A673 (cell line): ENCODE measurements at regions not wholly inside any gene's neighbourhood (a gene's known extent, or its start where the extent isn't known, plus 50 kb on each side); places are given as distances from the start of the nearest gene placed in this dataset.

Source experiments
- BruUV-seq: library from RNA; stranded (reverse); fragments of 400-500 nt; replicated peaks from 2 replicates; lab custom pipeline; 2021; lab: Mats Ljungman, UMichigan
- CTCF ChIA-PET: fragments of 300-600 bp; sonication (Branson Sonifier 250); formaldehyde crosslinking; loops from one replicate; lab custom pipeline; 2022; ENCODE audit warnings: antibody characterized with exemption; lab: Charles Lee
- POLR2A ChIA-PET: fragments of 300-600 bp; sonication (Branson Sonifier 250); formaldehyde crosslinking; loops from one replicate; lab custom pipeline; 2022; ENCODE audit warnings: antibody characterized with exemption; ENCODE audit not compliant: low non-redundant PET; lab: Charles Lee
- DNase-seq: peaks from one replicate; pipeline ENCODE4 v3.0.0-alpha.2; 2015; ENCODE audit warnings: low spot score
- H3K27ac ChIP-seq: fragments of 200-600 bp; sonication (generic); 2 replicates; pipeline ENCODE4 v1.5.1; 2016; ENCODE audit warnings: mixed run types, low read depth, mild to moderate bottlenecking, mixed read lengths, antibody characterized with exemption, low read length; ENCODE audit not compliant: poor library complexity, severe bottlenecking
- H3K27me3 ChIP-seq: fragments of 200-600 bp; sonication (generic); replicated peaks from 2 replicates; pipeline ENCODE4 v1.6.1; 2017; ENCODE audit warnings: mixed run types, low read depth, mild to moderate bottlenecking, mixed read lengths, antibody characterized with exemption, low read length; ENCODE audit not compliant: insufficient read depth, poor library complexity
- H3K36me3 ChIP-seq: fragments of 200-600 bp; sonication (generic); 2 replicates; pipeline ENCODE4 v1.6.1; 2016; ENCODE audit warnings: mixed run types, mild to moderate bottlenecking, mixed read lengths, antibody characterized with exemption, low read length; ENCODE audit not compliant: insufficient read depth, poor library complexity, severe bottlenecking
- H3K4me1 ChIP-seq: fragments of 200-600 bp; sonication (generic); 2 replicates; pipeline ENCODE4 v1.6.1; 2017; ENCODE audit warnings: mixed run types, mild to moderate bottlenecking, mixed read lengths, antibody characterized with exemption, low read length; ENCODE audit not compliant: insufficient read depth, poor library complexity, severe bottlenecking
- H3K4me3 ChIP-seq: fragments of 200-600 bp; sonication (generic); 2 replicates; pipeline ENCODE4 v1.5.1; 2016; ENCODE audit warnings: low read depth, mixed run types, mild to moderate bottlenecking, mixed read lengths, low read length; ENCODE audit not compliant: poor library complexity, severe bottlenecking
- H3K9me3 ChIP-seq: fragments of 200-600 bp; sonication (generic); 2 replicates; pipeline ENCODE4 v1.6.1; 2016; ENCODE audit warnings: mixed run types, low read depth, mild to moderate bottlenecking, mixed read lengths, antibody characterized with exemption, low read length; ENCODE audit not compliant: poor library complexity, severe bottlenecking
- CTCF ChIP-seq: fragments of 300-800, 200-600 bp; sonication (generic); conservative IDR thresholded peaks from 2 replicates; pipeline ENCODE4 v1.5.1; 2017; ENCODE audit warnings: low read depth, mild to moderate bottlenecking, antibody characterized with exemption, low read length, moderate library complexity, mixed read lengths
- EZH2 ChIP-seq: fragments of 200-600 bp; sonication (generic); IDR thresholded peaks from 2 replicates; pipeline ENCODE4 v1.6.1; 2017; ENCODE audit warnings: borderline replicate concordance, low read depth, mild to moderate bottlenecking, mixed read lengths, antibody characterized with exemption, low read length; ENCODE audit not compliant: poor library complexity, severe bottlenecking
- intact Hi-C: fragments of 100-400 bp; cut with micrococcal nuclease; formaldehyde crosslinking; loops from one replicate; pipeline ENCODE4 v1.10.0; 2022; ENCODE audit not compliant: unreplicated experiment

- DNase-seq = no peak
- POLR2A ChIA-PET = no interaction called here
- Histone ChIP-seq H3K27ac (no peak overlapping the region), H3K4me3 (no peak overlapping the region), H3K36me3 (no peaks in the 10 kb centered on the region), H3K9me3 (no peaks in the 10 kb centered on the region), H3K27me3 (peaks cover 43% of the 10 kb centered on the region), H3K4me1 (no peaks in the 10 kb centered on the region)
- intact Hi-C loops = no loop called here
- BruUV-seq = no TSS peak
- TF ChIP-seq EZH2 = no peak
- TF ChIP-seq CTCF = no peak
- CTCF ChIA-PET = no interaction called here
Measured at GRCh38 chr12:66863276-66863675, 184.4 kb upstream of the GRIP1 start.

- Histone ChIP-seq H3K4me3 (no peak overlapping the region), H3K27ac (no peak overlapping the region), H3K9me3 (no peaks in the 10 kb centered on the region), H3K36me3 (no peaks in the 10 kb centered on the region), H3K4me1 (no peaks in the 10 kb centered on the region), H3K27me3 (peaks cover 41% of the 10 kb centered on the region)
- no peak for DNase-seq
- BruUV-seq = no TSS peak
- POLR2A ChIA-PET = no interaction called here
- no peak for TF ChIP-seq EZH2
- CTCF ChIA-PET = no interaction called here
- intact Hi-C loops = no loop called here
Measured at GRCh38 chr12:66877925-66878324, 199.0 kb upstream of the GRIP1 start.

DNA sequence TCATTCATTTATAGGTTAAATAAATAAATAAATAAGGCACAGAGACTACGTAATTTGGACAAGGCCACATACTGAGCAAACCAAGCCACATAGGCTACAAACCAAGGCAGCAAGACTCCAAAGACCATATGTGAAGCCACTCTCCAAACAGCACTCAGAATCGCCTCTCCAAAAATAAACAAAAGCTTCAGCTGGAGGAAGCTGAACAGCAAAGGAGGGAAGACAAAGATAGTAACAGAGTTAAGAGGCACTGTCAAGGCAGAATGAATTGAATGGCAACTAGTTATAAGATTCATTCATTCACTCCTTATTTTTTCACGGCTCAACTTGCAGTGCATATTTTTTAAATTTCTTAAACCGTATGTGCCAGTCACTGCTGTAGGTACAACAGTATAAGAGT lies 200.5 kb upstream of the GRIP1 start:
- no TSS peak for BruUV-seq
- ChIA-PET POLR2A (no interaction called here), CTCF (no interaction called here)
- Histone ChIP-seq H3K27ac (no peak overlapping the region), H3K36me3 (no peaks in the 10 kb centered on the region), H3K4me1 (no peaks in the 10 kb centered on the region), H3K27me3 (peaks cover 46% of the 10 kb centered on the region), H3K9me3 (no peaks in the 10 kb centered on the region), H3K4me3 (no peak overlapping the region)
- intact Hi-C loops = no loop called here
- DNase-seq = no peak
- TF ChIP-seq CTCF = no peak
- no peak for TF ChIP-seq EZH2

- ChIA-PET CTCF (no interaction called here), POLR2A (no interaction called here)
- no peak for DNase-seq
- peaks cover 49% of the 10 kb centered on the region for H3K27me3 ChIP-seq
- intact Hi-C loops = no loop called here
- no peak for TF ChIP-seq CTCF
- no peak for TF ChIP-seq EZH2
- H3K27ac ChIP-seq = no peak overlapping the region
- no TSS peak for BruUV-seq
- no peaks in the 10 kb centered on the region for H3K4me1 ChIP-seq
- H3K36me3 ChIP-seq = no peaks in the 10 kb centered on the region
- H3K4me3 ChIP-seq = no peak overlapping the region
- no peaks in the 10 kb centered on the region for H3K9me3 ChIP-seq
Measured at GRCh38 chr12:66881386-66881785, 202.5 kb upstream of the GRIP1 start.
